WTC11 (cell line): ENCODE measurements at regions not wholly inside any gene's neighbourhood (a gene's known extent, or its start where the extent isn't known, plus 50 kb on each side); places are given as distances from the start of the nearest gene placed in this dataset.

Experiments used
- CTCF ChIP-seq: fragments of 200-600 bp; IDR thresholded peaks from 2 replicates; pipeline ENCODE4 v1.8.0; 2022; ENCODE audit warnings: antibody characterized with exemption
- OVOL2 ChIP-seq: fragments of 250-450 bp; sonication (Bioruptor Pico); IDR thresholded peaks from 2 replicates; pipeline ENCODE4 v1.9.0; 2021; ENCODE audit warnings: mild to moderate bottlenecking, borderline replicate concordance

DNA sequence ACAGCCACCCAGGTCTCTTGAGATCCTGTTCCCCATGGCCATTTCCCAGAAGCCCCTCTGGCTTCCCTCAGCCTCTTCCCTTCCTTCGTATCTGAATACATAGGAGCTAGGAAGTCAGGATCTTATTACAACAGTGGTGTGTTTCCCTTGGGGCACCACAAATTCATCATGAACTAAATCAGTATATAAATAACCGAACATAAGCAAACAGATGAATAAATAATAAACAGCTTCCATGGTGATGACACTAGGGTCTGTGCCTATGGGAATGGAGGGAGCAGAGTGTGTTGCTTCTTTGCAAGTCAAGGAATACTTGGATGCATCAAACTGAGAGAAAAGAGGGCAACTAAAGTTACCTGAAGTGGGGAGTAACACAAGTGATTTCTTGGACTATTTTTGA, 527.6 kb downstream of the LMO7 start:
- TF ChIP-seq OVOL2 (CRISPR knock-in tag) (no peak), CTCF (no peak)
